ENCODE measurements at regions not wholly inside any gene's neighbourhood (a gene's known extent, or its start where the extent isn't known, plus 50 kb on each side); places are given as distances from the start of the nearest gene placed in this dataset.
"Not testable (repeated sequence)": the region's sequence is repeated elsewhere in the genome, so short reads cannot be mapped to it uniquely, and the experiment has no call there.

GRCh38 chr12:97050509-97050908 lies 143.5 kb downstream of the NEDD1 start:
- no peaks in the 10 kb centered on the region for H3K4me1 Mint-ChIP-seq
- no peaks in the 10 kb centered on the region for H3K36me3 Mint-ChIP-seq
- no peak for ATAC-seq (ENCODE audit: low read depth)
- H3K4me3 Mint-ChIP-seq = no peak overlapping the region
- POLR2A ChIA-PET = no interaction called here
- H3K9me3 Mint-ChIP-seq = no peaks in the 10 kb centered on the region
- H3K27me3 Mint-ChIP-seq = no peaks in the 10 kb centered on the region
- no peak for DNase-seq
- no peak overlapping the region for H3K27ac Mint-ChIP-seq

GRCh38 chr12:97051341-97051740 lies 144.3 kb downstream of the NEDD1 start:
- POLR2A ChIA-PET = no interaction called here

GRCh38 chr12:97061171-97061570 lies 154.1 kb downstream of the NEDD1 start:
- Mint-ChIP-seq H3K27ac (no peak overlapping the region), H3K9me3 (no peaks in the 10 kb centered on the region), H3K36me3 (no peaks in the 10 kb centered on the region), H3K4me1 (no peaks in the 10 kb centered on the region), H3K4me3 (no peak overlapping the region), H3K27me3 (no peaks in the 10 kb centered on the region)
- POLR2A ChIA-PET = no interaction called here
- no peak for ATAC-seq (ENCODE audit: low read depth)
- DNase-seq = no peak

More at GRCh38 chr12:97051341-97051740, 144.3 kb downstream of the NEDD1 start:
- DNase-seq (no peak), ATAC-seq (ENCODE audit: low read depth) (no peak)
- Mint-ChIP-seq H3K36me3 (no peaks in the 10 kb centered on the region), H3K27me3 (peaks cover 2% of the 10 kb centered on the region), H3K4me3 (no peak overlapping the region), H3K9me3 (peaks cover 1% of the 10 kb centered on the region), H3K27ac (no peak overlapping the region), H3K4me1 (no peaks in the 10 kb centered on the region)

GRCh38 chr12:97063292-97063935 lies 156.4 kb downstream of the NEDD1 start:
- DNase-seq = no peak
- no peaks in the 10 kb centered on the region for H3K4me1 Mint-ChIP-seq
- POLR2A ChIA-PET = no interaction called here
- no peaks in the 10 kb centered on the region for H3K9me3 Mint-ChIP-seq
- H3K27me3 Mint-ChIP-seq = no peaks in the 10 kb centered on the region
- no peak for ATAC-seq (ENCODE audit: low read depth)
- H3K36me3 Mint-ChIP-seq = no peaks in the 10 kb centered on the region
- no peak overlapping the region for H3K27ac Mint-ChIP-seq
- H3K4me3 Mint-ChIP-seq = no peak overlapping the region

DNA sequence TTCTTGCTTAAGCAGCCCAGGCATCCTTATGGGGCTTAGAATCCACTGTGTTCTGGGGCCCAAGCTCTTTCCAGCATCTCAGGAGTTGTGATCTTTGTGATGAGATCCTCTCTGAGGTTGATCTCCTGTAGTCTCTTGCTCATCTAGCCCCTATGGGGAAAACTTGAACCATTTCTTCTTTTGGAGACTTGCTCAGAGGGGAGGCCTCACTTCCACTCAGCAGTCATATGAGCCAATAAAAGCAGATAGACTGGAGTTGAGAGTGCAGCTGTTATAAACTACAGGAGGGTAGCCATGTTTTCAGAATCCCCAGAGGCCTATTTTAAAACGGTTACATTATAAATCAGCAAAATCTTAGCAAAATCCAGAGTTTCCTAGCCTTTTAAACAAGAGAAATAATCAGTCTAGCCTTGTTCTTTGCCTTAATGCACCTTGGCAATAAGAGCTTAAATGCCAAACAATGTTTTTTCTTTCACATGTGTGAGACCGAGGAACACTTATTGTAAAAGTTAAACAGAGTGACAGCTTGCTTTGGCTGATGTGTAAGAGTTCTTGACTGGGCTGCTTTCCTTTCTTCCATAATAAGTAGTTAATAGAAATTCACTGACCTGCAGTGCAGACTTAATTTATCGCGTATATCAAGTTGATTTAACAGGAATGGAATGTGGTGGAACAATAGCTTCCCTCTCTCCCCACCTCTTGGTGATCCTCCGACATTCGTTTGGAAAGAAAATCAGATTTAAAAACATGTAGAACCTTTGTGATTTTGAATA lies 168.3 kb downstream of the NEDD1 start:
- POLR2A ChIA-PET = no interaction called here
- no peak overlapping the region for H3K27ac Mint-ChIP-seq
- no peak overlapping the region for H3K4me3 Mint-ChIP-seq
- H3K27me3 Mint-ChIP-seq = no peaks in the 10 kb centered on the region
- no peaks in the 10 kb centered on the region for H3K9me3 Mint-ChIP-seq
- H3K36me3 Mint-ChIP-seq = no peaks in the 10 kb centered on the region
- no peak for ATAC-seq (ENCODE audit: low read depth)
- no peaks in the 10 kb centered on the region for H3K4me1 Mint-ChIP-seq
- DNase-seq = no peak

DNA sequence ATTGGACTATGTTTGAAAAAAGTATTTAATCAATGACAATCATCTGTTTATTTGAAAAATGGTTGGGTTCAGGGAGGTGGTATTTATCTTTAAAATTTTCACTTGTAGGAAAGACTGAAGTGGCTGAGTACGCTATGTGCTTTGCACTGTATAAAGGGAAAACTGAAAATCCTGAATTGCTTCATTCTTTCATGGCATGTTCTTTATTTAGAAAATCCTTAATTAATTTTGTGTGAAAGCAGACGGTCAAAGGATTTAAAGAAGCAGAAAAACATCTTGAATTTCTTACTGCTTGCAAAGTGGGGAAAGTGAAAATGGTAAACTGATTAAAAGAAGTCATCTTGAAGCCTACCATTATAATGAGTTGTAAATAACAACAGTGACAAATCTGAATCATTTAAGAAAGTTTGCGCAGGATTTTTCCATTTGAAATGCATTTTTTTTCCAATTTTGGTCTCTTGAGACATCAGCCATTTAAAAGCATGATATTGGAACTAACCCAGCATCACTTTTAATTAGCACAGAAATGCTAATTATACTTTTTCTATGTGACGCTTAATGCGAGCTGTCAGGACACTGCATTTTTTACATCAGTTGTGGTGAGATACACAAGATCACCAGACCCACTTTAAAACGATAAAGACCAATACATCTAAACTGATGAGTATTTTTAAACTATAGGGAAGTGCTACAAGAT lies 169.0 kb downstream of the NEDD1 start:
- no peaks in the 10 kb centered on the region for H3K36me3 Mint-ChIP-seq
- H3K9me3 Mint-ChIP-seq = no peaks in the 10 kb centered on the region
- no peak overlapping the region for H3K27ac Mint-ChIP-seq
- POLR2A ChIA-PET = no interaction called here
- no peaks in the 10 kb centered on the region for H3K27me3 Mint-ChIP-seq
- DNase-seq (no peak), ATAC-seq (ENCODE audit: low read depth) (no peak)
- H3K4me1 Mint-ChIP-seq = no peaks in the 10 kb centered on the region
- no peak overlapping the region for H3K4me3 Mint-ChIP-seq

DNA sequence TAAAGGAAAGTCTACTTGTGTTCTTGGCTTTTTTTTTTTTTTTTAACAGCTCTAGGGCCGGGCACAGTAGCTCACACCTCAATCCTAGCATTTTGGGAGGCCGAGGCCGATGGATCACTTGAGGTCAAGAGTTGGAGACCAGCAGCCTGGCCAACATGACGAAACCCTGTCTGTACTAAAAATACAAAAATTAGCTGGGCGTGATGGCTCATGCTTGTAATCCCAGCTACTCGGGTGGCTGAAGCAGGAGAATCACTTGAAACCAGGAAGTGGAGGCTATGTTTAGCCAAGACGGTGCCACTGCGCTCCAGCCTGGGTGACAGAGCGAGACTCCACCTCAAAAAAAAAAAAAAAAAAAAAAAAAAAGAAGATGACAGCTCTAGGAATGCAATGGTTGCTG lies 169.9 kb downstream of the NEDD1 start:
- H3K36me3 Mint-ChIP-seq; H3K27ac Mint-ChIP-seq; H3K4me1 Mint-ChIP-seq; ATAC-seq (ENCODE audit: low read depth); H3K9me3 Mint-ChIP-seq; POLR2A ChIA-PET; H3K27me3 Mint-ChIP-seq; H3K4me3 Mint-ChIP-seq; DNase-seq: not testable (repeated sequence)

DNA sequence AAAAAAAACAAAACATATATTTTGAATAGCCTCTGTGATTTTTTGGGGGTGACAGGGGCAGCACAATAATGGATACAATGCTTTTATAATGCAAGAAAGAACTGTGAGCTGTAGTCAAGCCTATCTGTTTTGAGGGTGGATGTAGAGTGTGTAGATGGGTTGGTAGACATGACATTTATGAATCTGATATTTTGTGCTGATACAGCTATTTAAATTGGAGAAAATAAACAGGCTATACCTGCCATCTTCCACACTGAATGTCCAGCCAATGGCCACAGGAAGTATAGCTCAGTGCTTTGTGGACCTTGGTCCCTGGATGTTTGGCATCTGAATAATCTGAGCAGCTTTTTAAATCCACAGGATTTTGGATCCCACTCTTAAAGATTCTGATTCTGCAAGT lies 175.0 kb downstream of the NEDD1 start:
- POLR2A ChIA-PET = no interaction called here
- H3K4me3 Mint-ChIP-seq = no peak overlapping the region
- no peak for ATAC-seq (ENCODE audit: low read depth)

GRCh38 chr12:97093187-97093683 lies 186.2 kb downstream of the NEDD1 start:
- no peak for ATAC-seq (ENCODE audit: low read depth)

More for the DNA sequence above, 175.0 kb downstream of the NEDD1 start:
- Mint-ChIP-seq H3K4me1 (no peaks in the 10 kb centered on the region), H3K36me3 (no peaks in the 10 kb centered on the region), H3K9me3 (no peaks in the 10 kb centered on the region), H3K27me3 (no peaks in the 10 kb centered on the region), H3K27ac (no peak overlapping the region)
- no peak for DNase-seq

DNA sequence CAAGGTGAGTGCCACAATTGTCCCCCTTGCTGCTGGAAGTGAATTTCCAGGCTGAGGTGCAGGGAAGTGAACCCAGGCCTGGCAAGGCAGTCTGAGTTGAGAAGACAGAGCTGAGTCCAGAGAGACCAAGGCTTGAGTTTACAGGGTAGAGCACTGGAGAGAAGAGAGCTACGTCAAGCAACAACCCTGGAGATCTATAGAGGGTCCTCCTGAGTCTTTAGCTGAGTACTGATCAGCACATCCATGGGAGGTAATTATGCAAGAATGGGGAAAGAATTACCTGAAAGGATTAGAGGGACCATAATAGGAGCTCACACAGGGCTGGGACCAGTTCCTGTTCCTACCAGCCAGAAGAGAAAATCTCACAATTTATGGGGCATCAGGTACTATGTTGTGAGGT lies 190.7 kb downstream of the NEDD1 start:
- no peaks in the 10 kb centered on the region for H3K4me1 Mint-ChIP-seq
- peaks cover 6% of the 10 kb centered on the region for H3K27me3 Mint-ChIP-seq
- DNase-seq (no peak), ATAC-seq (ENCODE audit: low read depth) (no peak)
- H3K27ac Mint-ChIP-seq = no peak overlapping the region
- POLR2A ChIA-PET = no interaction called here
- no peaks in the 10 kb centered on the region for H3K36me3 Mint-ChIP-seq
- no peaks in the 10 kb centered on the region for H3K9me3 Mint-ChIP-seq
- H3K4me3 Mint-ChIP-seq = no peak overlapping the region

More at GRCh38 chr12:97093187-97093683, 186.2 kb downstream of the NEDD1 start:
- H3K4me1 Mint-ChIP-seq = no peaks in the 10 kb centered on the region
- no peak overlapping the region for H3K4me3 Mint-ChIP-seq
- no peaks in the 10 kb centered on the region for H3K9me3 Mint-ChIP-seq
- no peak for DNase-seq
- peaks cover 6% of the 10 kb centered on the region for H3K27me3 Mint-ChIP-seq
- no peak overlapping the region for H3K27ac Mint-ChIP-seq
- POLR2A ChIA-PET = no interaction called here
- H3K36me3 Mint-ChIP-seq = no peaks in the 10 kb centered on the region

DNA sequence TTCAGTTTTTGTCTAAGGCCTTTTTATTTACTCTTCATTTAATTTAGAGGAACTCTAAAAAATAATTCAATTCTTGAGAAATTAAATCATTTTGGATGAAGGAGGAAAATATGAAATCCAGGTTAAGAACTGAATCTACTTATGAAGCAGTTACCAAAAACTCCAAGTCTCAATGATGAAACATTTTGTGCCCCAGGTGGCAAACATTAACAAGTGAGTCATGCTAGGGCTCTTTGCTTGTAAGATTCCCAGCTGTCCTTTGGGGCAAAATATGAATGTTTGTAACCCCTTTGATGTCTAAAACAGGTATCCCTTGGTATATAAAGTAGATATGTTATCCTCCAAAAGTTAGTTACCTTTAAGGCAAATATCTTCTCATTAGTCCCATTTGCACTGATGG lies 202.4 kb downstream of the NEDD1 start:
- DNase-seq (no peak), ATAC-seq (ENCODE audit: low read depth) (no peak)
- Mint-ChIP-seq H3K9me3 (peaks cover 7% of the 10 kb centered on the region), H3K4me3 (no peak overlapping the region), H3K27ac (no peak overlapping the region), H3K4me1 (peaks cover 4% of the 10 kb centered on the region), H3K27me3 (peaks cover 3% of the 10 kb centered on the region), H3K36me3 (no peaks in the 10 kb centered on the region)
- POLR2A ChIA-PET = no interaction called here

- POLR2A ChIA-PET = no interaction called here
- H3K9me3 Mint-ChIP-seq = peaks cover 4% of the 10 kb centered on the region
- no peak overlapping the region for H3K27ac Mint-ChIP-seq
- no peaks in the 10 kb centered on the region for H3K4me1 Mint-ChIP-seq
- peaks cover 2% of the 10 kb centered on the region for H3K27me3 Mint-ChIP-seq
- DNase-seq (no peak), ATAC-seq (ENCODE audit: low read depth) (no peak)
- H3K4me3 Mint-ChIP-seq = no peak overlapping the region
- no peaks in the 10 kb centered on the region for H3K36me3 Mint-ChIP-seq
Measured at GRCh38 chr12:97112136-97112535, 205.1 kb downstream of the NEDD1 start.

DNA sequence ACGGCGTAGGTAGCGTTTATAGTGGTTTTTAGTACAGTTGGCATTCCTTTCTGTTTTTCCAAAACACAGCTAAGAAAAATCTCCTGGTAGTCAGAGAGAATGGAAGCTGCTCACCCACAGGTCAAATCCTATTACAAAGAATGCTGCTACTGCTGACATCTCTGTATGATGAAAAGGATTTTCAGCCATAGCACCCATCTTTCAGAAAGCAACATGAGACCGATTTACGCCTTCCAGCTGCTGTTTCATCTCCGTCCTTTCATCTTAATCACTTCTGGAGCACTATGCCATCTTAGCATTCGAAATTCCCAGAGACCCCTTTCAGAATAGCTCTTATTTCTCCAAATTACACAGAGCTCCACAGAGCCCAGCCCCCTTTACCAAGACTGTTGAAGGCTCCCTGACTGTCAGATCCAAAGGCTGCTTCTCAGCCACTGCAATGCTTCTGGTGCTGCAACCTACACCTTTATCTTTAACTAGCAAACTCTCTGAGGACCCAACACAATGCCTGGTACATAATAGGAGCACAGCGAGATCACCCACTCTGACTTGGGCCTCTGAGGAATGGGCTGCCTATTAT lies 211.8 kb downstream of the NEDD1 start:
- Mint-ChIP-seq H3K27ac (no peak overlapping the region), H3K4me3 (no peak overlapping the region), H3K27me3 (no peaks in the 10 kb centered on the region), H3K9me3 (no peaks in the 10 kb centered on the region), H3K36me3 (no peaks in the 10 kb centered on the region), H3K4me1 (no peaks in the 10 kb centered on the region)
- no peak for ATAC-seq (ENCODE audit: low read depth)
- POLR2A ChIA-PET = no interaction called here
- no peak for DNase-seq
